Fibroblast of mammary gland (primary cell): ENCODE measurements at regions not wholly inside any gene's neighbourhood (a gene's known extent, or its start where the extent isn't known, plus 50 kb on each side); places are given as distances from the start of the nearest gene placed in this dataset.

Experiments used
- DNase-seq: peaks from one replicate; pipeline ENCODE4 v3.0.0-alpha.2; 2010; ENCODE audit warnings: low read depth
- H3K4me3 ChIP-seq: 2 replicates; pipeline ENCODE4 v1.5.1; 2011; ENCODE audit warnings: low read depth, mild to moderate bottlenecking, low read length, moderate library complexity; ENCODE audit not compliant: control insufficient read depth
- TF ChIP-seq, protein P1 (sequence below): conservative IDR thresholded peaks from 2 replicates; pipeline ENCODE4 v1.5.1; 2011; ENCODE audit warnings: low read depth, low read length, inconsistent platforms; ENCODE audit not compliant: control insufficient read depth, insufficient read depth

GRCh38 chr6:105501826-105502344 is 99.0 kb upstream of the PREP start:
- no peak for DNase-seq

GRCh38 chr6:105501246-105501645 is 98.4 kb upstream of the PREP start:
- H3K4me3 ChIP-seq, result no peak overlapping the region
- no peak for DNase-seq
- TF ChIP-seq, protein P1, sequence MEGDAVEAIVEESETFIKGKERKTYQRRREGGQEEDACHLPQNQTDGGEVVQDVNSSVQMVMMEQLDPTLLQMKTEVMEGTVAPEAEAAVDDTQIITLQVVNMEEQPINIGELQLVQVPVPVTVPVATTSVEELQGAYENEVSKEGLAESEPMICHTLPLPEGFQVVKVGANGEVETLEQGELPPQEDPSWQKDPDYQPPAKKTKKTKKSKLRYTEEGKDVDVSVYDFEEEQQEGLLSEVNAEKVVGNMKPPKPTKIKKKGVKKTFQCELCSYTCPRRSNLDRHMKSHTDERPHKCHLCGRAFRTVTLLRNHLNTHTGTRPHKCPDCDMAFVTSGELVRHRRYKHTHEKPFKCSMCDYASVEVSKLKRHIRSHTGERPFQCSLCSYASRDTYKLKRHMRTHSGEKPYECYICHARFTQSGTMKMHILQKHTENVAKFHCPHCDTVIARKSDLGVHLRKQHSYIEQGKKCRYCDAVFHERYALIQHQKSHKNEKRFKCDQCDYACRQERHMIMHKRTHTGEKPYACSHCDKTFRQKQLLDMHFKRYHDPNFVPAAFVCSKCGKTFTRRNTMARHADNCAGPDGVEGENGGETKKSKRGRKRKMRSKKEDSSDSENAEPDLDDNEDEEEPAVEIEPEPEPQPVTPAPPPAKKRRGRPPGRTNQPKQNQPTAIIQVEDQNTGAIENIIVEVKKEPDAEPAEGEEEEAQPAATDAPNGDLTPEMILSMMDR, result no peak

More at GRCh38 chr6:105501826-105502344, 99.0 kb upstream of the PREP start:
- TF ChIP-seq, protein P1, result no peak
- H3K4me3 ChIP-seq, result no peak overlapping the region

DNA sequence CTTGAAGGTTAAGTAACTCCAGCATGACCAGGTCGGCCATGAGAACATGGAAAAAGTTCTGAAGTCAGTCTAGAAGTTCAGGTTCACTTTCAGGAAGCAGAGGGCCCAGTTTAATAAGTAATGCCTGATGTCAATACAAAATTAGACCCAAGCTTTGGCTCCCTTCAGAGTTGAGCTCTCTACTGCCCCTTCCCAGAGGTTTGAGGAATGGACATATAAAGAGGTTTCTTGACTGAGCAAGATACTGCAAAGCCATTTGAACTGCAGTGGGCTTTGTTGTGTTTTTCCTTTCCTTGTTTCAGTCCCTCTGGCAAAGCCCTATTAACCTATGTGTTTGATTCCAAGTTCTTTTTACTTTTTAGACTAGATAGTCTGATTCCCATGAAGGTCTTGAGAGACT is 97.8 kb upstream of the PREP start:
- H3K4me3 ChIP-seq, result no peak overlapping the region
- DNase-seq, result no peak
- TF ChIP-seq, protein P1, result no peak

- TF ChIP-seq, protein P1, result no peak
- H3K4me3 ChIP-seq, result no peak overlapping the region
- peak; percentile 37 for DNase-seq
Observed at GRCh38 chr6:105499931-105500330, 97.0 kb upstream of the PREP start.

GRCh38 chr6:105499136-105499870 is 96.4 kb upstream of the PREP start:
- H3K4me3 ChIP-seq, result no peak overlapping the region
- TF ChIP-seq, protein P1, result no peak
- no peak for DNase-seq

DNA sequence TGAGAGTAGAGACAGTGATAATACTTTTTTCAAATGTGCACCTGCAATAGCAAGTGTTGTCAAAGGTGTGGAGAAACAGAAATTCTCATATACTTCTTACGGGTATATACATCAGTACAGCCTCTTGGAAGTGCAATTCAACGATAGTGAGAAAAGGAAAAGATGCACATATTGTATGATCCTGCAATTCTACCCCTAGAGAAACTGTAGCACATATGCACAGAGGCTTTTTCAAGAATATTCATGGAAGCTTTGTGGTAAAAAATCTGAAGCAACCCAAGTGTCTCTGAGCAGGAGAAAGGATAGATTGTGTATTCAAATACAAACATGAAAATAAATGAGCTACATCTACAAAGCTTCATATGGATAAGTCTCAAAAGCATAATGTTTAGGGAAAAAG is 94.7 kb upstream of the PREP start:
- TF ChIP-seq, protein P1, result no peak
- no peak for DNase-seq
- H3K4me3 ChIP-seq, result no peak overlapping the region

DNA sequence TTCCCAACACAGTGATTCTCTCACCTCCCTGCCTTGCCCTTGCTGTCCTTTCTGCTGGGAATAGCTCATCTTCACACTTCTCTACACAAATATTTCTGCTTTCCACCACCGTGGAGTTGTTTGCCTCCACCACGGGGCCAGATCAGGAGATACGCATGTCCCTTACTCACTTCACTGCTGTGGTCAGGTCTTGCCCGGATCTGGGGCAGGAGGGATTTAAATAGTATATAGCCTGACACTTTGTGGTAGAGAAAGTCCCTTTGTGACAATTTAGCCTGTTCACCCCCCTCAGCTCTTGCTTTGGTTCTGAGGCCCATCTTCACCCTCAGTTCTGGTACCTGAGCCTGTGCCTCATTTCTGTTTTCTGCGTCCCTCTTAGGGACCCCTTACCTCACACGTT is 92.6 kb upstream of the PREP start:
- H3K4me3 ChIP-seq, result no peak overlapping the region
- no peak for DNase-seq
- TF ChIP-seq, protein P1, result no peak
